Esophagus muscularis mucosa (tissue), 4 donors: ENCODE measurements at regions not wholly inside any gene's neighbourhood (a gene's known extent, or its start where the extent isn't known, plus 50 kb on each side); places are given as distances from the start of the nearest gene placed in this dataset.
"Not testable (repeated sequence)": the region's sequence is repeated elsewhere in the genome, so short reads cannot be mapped to it uniquely, and the experiment has no call there.

Source experiments
- DNase-seq: peaks from one replicate; pipeline ENCODE4 v3.0.0-alpha.2; 2017; ENCODE audit errors: extremely low spot score
- H3K27ac ChIP-seq, 4 donors: fragments of 200-600 bp; sonication (generic); replicated peaks in 1 of 4; 1 replicate in 3 of 4; 2 replicates in 1 of 4; pipeline ENCODE4 v1.5.1; 2016 to 2019; ENCODE audit warnings: mild to moderate bottlenecking in 1 of 4
- H3K27me3 ChIP-seq, 4 donors: fragments of 200-600 bp; sonication (generic); one replicate each; pipeline versions ENCODE4 v1.5.1 to v1.6.0; 2016 to 2019
- H3K36me3 ChIP-seq, 4 donors: fragments of 200-600 bp; sonication (generic); one replicate each; pipeline ENCODE4 v1.5.1; 2016 to 2019
- H3K4me1 ChIP-seq, 4 donors: fragments of 200-600 bp; sonication (generic); one replicate each; pipeline ENCODE4 v1.5.1; 2016 to 2019
- H3K4me3 ChIP-seq, 4 donors: fragments of 200-600 bp; sonication (generic); 1 replicate in 2 of 4; 2 replicates in 2 of 4; pipeline ENCODE4 v1.5.1; 2016 to 2019; ENCODE audit warnings: mild to moderate bottlenecking in 4 of 4, moderate library complexity in 1 of 4
- H3K9me3 ChIP-seq, 4 donors: fragments of 200-600 bp; sonication (generic); 1 replicate in 3 of 4; 2 replicates in 1 of 4; pipeline ENCODE4 v1.5.1; 2016 to 2019
- CTCF ChIP-seq, 3 experiments: fragments of 200-600 bp in 2 of 3; fragments of 450-650 bp in 1 of 3; sonication (generic) in 2 of 3; IDR thresholded peaks; one replicate each; pipeline ENCODE4 v1.5.1; 2017 to 2019; ENCODE audit warnings: antibody characterized with exemption in 3 of 3, mild to moderate bottlenecking in 2 of 3, moderate library complexity in 1 of 3
- EP300 ChIP-seq: sonication (generic); formaldehyde crosslinking; IDR thresholded peaks from one replicate; pipeline ENCODE4 v1.6.1; 2017; ENCODE audit warnings: antibody characterized with exemption
- POLR2A ChIP-seq: fragments of 450-650 bp; IDR thresholded peaks from one replicate; pipeline ENCODE4 v1.6.1; 2017; ENCODE audit warnings: antibody characterized with exemption, moderate library complexity, mild to moderate bottlenecking, low read depth
- POLR2AphosphoS5 ChIP-seq, 2 donors: sonication (generic); formaldehyde crosslinking; IDR thresholded peaks; one replicate each; pipeline ENCODE4 v1.6.1; 2017; ENCODE audit warnings: antibody characterized with exemption in 2 of 2
- WGBS: methylation state at CpG from one replicate; pipeline ENCODE4 v1.1.5; 2018; 5-methylcytosine and 5-hydroxymethylcytosine counted together
- intact Hi-C: fragments of 100-400 bp; cut with DNase I; formaldehyde crosslinking; loops from one replicate; pipeline ENCODE4 v1.15.1; 2023

- WGBS = 84% methylated on average over 6 of the region's 6 CpGs
- Histone ChIP-seq H3K36me3 (no peaks in the 10 kb centered on the region), H3K4me3 (no peak overlapping the region), H3K27me3 (no peaks in the 10 kb centered on the region), H3K27ac (no peak overlapping the region), H3K4me1 (no peaks in the 10 kb centered on the region), H3K9me3 (peaks cover 0 to 12% (median under 1%) of the 10 kb centered on the region in 4 donors)
- intact Hi-C loops = no loop called here
- TF ChIP-seq POLR2AphosphoS5 (IDR thresholded peaks at IDR 0.05) (no peak), CTCF (IDR thresholded peaks at IDR 0.05) (no peak), POLR2A (no peak), EP300 (no peak)
- no peak for DNase-seq
Measured at GRCh38 chr2:51920509-51920908, 888.6 kb upstream of the NRXN1 start.

GRCh38 chr2:51919395-51919794 lies 887.5 kb upstream of the NRXN1 start:
- Histone ChIP-seq H3K36me3 (no peaks in the 10 kb centered on the region), H3K27me3 (no peaks in the 10 kb centered on the region), H3K4me1 (no peaks in the 10 kb centered on the region), H3K27ac (no peak overlapping the region), H3K4me3 (no peak overlapping the region), H3K9me3 (peaks cover 0 to 10% (median 3%) of the 10 kb centered on the region in 4 donors)
- 65% methylated on average over 1 of the region's 1 CpG for WGBS
- DNase-seq = no peak
- intact Hi-C loops = no loop called here
- TF ChIP-seq POLR2A = no peak
- no peak for TF ChIP-seq EP300
- TF ChIP-seq CTCF (IDR thresholded peaks at IDR 0.05) = no peak
- no peak for TF ChIP-seq POLR2AphosphoS5 (IDR thresholded peaks at IDR 0.05)

- no peaks in the 10 kb centered on the region for H3K4me1 ChIP-seq
- intact Hi-C loops = no loop called here
- 61% methylated on average over 3 of the region's 3 CpGs for WGBS
Measured at GRCh38 chr2:51918113-51918512, 886.2 kb upstream of the NRXN1 start.

GRCh38 chr2:51903728-51904127 lies 871.8 kb upstream of the NRXN1 start:
- TF ChIP-seq EP300 (no peak), POLR2AphosphoS5 (IDR thresholded peaks at IDR 0.05) (no peak), POLR2A (no peak), CTCF (IDR thresholded peaks at IDR 0.05) (no peak)
- H3K27ac ChIP-seq = no peak overlapping the region
- no peaks in the 10 kb centered on the region for H3K4me1 ChIP-seq
- intact Hi-C loops = no loop called here
- 34% methylated on average over 1 of the region's 1 CpG for WGBS
- H3K36me3 ChIP-seq = no peaks in the 10 kb centered on the region
- H3K9me3 ChIP-seq = no peaks in the 10 kb centered on the region
- H3K27me3 ChIP-seq = no peaks in the 10 kb centered on the region
- H3K4me3 ChIP-seq = no peak overlapping the region
- DNase-seq = no peak

More at GRCh38 chr2:51918113-51918512, 886.2 kb upstream of the NRXN1 start:
- Histone ChIP-seq H3K4me3 (no peak overlapping the region), H3K9me3 (peaks cover 0 to 11% (median 4%) of the 10 kb centered on the region in 4 donors), H3K27ac (no peak overlapping the region), H3K27me3 (no peaks in the 10 kb centered on the region), H3K36me3 (no peaks in the 10 kb centered on the region)
- TF ChIP-seq POLR2A (no peak), POLR2AphosphoS5 (IDR thresholded peaks at IDR 0.05) (no peak), CTCF (IDR thresholded peaks at IDR 0.05) (no peak), EP300 (no peak)
- DNase-seq = no peak

- DNase-seq = no peak
- H3K4me1 ChIP-seq = no peaks in the 10 kb centered on the region
- no peak overlapping the region for H3K4me3 ChIP-seq
- no peaks in the 10 kb centered on the region for H3K36me3 ChIP-seq
- intact Hi-C loops = no loop called here
- H3K27ac ChIP-seq = no peak overlapping the region
- TF ChIP-seq EP300 (no peak), POLR2A (no peak), CTCF (IDR thresholded peaks at IDR 0.05) (no peak), POLR2AphosphoS5 (IDR thresholded peaks at IDR 0.05) (no peak)
- H3K9me3 ChIP-seq = no peaks in the 10 kb centered on the region
- H3K27me3 ChIP-seq = no peaks in the 10 kb centered on the region
Measured at GRCh38 chr2:51899643-51900042, 867.7 kb upstream of the NRXN1 start.

GRCh38 chr2:51894584-51894983 lies 862.7 kb upstream of the NRXN1 start:
- WGBS = 84% methylated on average over 3 of the region's 3 CpGs
- DNase-seq, intact Hi-C loops, H3K27me3 ChIP-seq, H3K4me3 ChIP-seq, H3K9me3 ChIP-seq, H3K36me3 ChIP-seq, H3K27ac ChIP-seq, H3K4me1 ChIP-seq: not testable (repeated sequence)
